GM12878 (cell line): ENCODE measurements at regions not wholly inside any gene's neighbourhood (a gene's known extent, or its start where the extent isn't known, plus 50 kb on each side); places are given as distances from the start of the nearest gene placed in this dataset.

Source experiments
- ATAC-seq: fragments of 200-7000 bp; cut with Tn5 transposase; 3 replicates; pipeline ENCODE4 v1.9.1; 2020; ENCODE audit warnings: mild to moderate bottlenecking, moderate library complexity
- BruUV-seq: library from RNA; stranded (reverse); fragments of 400-500 nt; replicated peaks from 2 replicates; lab custom pipeline; 2021; lab: Mats Ljungman, UMichigan
- CTCF ChIA-PET: fragments of 300-600 bp; sonication (Branson Sonifier 250); formaldehyde crosslinking; extraction: SDS; loops from one replicate; lab custom pipeline; 2021; ENCODE audit warnings: inconsistent platforms; lab: Yijun Ruan, JAX
- POLR2A ChIA-PET: fragments of 350-600 bp; formaldehyde crosslinking; extraction: SDS; loops from one replicate; lab custom pipeline; 2021; ENCODE audit warnings: inconsistent platforms; lab: Charles Lee
- RAD21 ChIA-PET: fragments of 300-600 bp; sonication (Branson Sonifier 250); formaldehyde crosslinking; loops from one replicate; lab custom pipeline; 2023; ENCODE audit warnings: antibody characterized with exemption; ENCODE audit not compliant: unreplicated experiment; lab: Charles Lee
- SMC1A ChIA-PET: fragments of 300-600 bp; sonication (Branson Sonifier 250); formaldehyde crosslinking; loops from one replicate; lab custom pipeline; 2023; ENCODE audit not compliant: unreplicated experiment, uncharacterized antibody; lab: Charles Lee
- DNase-seq: peaks from one replicate; pipeline ENCODE4 v3.0.0-alpha.2; 2011; ENCODE audit warnings: low read depth, low spot score
- FAIRE-seq: peaks from 3 replicates; lab custom pipeline; 2011; peaks lifted over from hg19 to GRCh38; lab: Jason Lieb, UNC
- H2AFZ ChIP-seq: 2 replicates; pipeline ENCODE4 v1.6.0; 2011; ENCODE audit warnings: low read depth, low read length, control low read depth; ENCODE audit not compliant: control insufficient read depth
- H3K27ac ChIP-seq: 2 replicates; pipeline ENCODE4 v1.5.1; 2011; ENCODE audit warnings: control low read depth; ENCODE audit not compliant: control insufficient read depth, insufficient read depth
- H3K27me3 ChIP-seq, 2 experiments: replicated peaks in 1 of 2; 2 replicates each; pipeline versions ENCODE4 v1.6.0 to v1.6.1; 2011; ENCODE audit warnings: low read length in 1 of 2; ENCODE audit not compliant: control insufficient read depth in 2 of 2, insufficient read depth in 2 of 2
- H3K36me3 ChIP-seq, 2 experiments: 2 replicates each; pipeline ENCODE4 v1.5.1; 2011; ENCODE audit warnings: low read length in 1 of 2; ENCODE audit not compliant: control insufficient read depth in 2 of 2, insufficient read depth in 2 of 2
- H3K4me1 ChIP-seq: 2 replicates; pipeline ENCODE4 v1.6.1; 2011; ENCODE audit warnings: mild to moderate bottlenecking, low read length, moderate library complexity, mixed read lengths; ENCODE audit not compliant: control insufficient read depth, insufficient read depth
- H3K4me2 ChIP-seq: 2 replicates; pipeline ENCODE4 v1.6.0; 2011; ENCODE audit warnings: control low read depth; ENCODE audit not compliant: control insufficient read depth, insufficient read depth
- H3K4me3 ChIP-seq: fragments of 200-600 bp; sonication (generic); 2 replicates; pipeline ENCODE4 v1.5.1; 2016
- H3K79me2 ChIP-seq: 2 replicates; pipeline ENCODE4 v1.6.0; 2011; ENCODE audit warnings: low read length; ENCODE audit not compliant: control insufficient read depth, insufficient read depth
- H3K9ac ChIP-seq: 2 replicates; pipeline ENCODE4 v1.8.0; 2011; ENCODE audit warnings: low read length, control low read depth, mixed read lengths; ENCODE audit not compliant: control insufficient read depth, insufficient read depth
- H3K9me3 ChIP-seq: replicated peaks from 3 replicates; pipeline ENCODE4 v1.5.1; 2011; ENCODE audit warnings: mild to moderate bottlenecking, low read length; ENCODE audit not compliant: control insufficient read depth, insufficient read depth
- H4K20me1 ChIP-seq: 2 replicates; pipeline ENCODE4 v1.6.0; 2011; ENCODE audit not compliant: control insufficient read depth, insufficient read depth
- ASH2L ChIP-seq: fragments of 300-600, 200-600 bp; sonication (generic); IDR thresholded peaks from 2 replicates; pipeline ENCODE4 v1.6.1; 2017; ENCODE audit warnings: low read depth, mild to moderate bottlenecking, borderline replicate concordance
- ATF7 ChIP-seq: fragments of 450-650 bp; IDR thresholded peaks from 2 replicates; pipeline ENCODE4 v1.6.1; 2016; ENCODE audit warnings: low read depth, mild to moderate bottlenecking
- BACH1 ChIP-seq: fragments of 450-650 bp; IDR thresholded peaks from 2 replicates; pipeline ENCODE4 v1.6.1; 2017; ENCODE audit warnings: mild to moderate bottlenecking, borderline replicate concordance
- CHD2 ChIP-seq: IDR thresholded peaks from 2 replicates; pipeline ENCODE4 v1.6.1; 2011; ENCODE audit warnings: low read depth, low read length, improper control_type of control experiment, borderline replicate concordance
- GATAD2B ChIP-seq: fragments of 450-650 bp; conservative IDR thresholded peaks from 2 replicates; pipeline ENCODE4 v1.6.1; 2017; ENCODE audit warnings: low read depth, mild to moderate bottlenecking, moderate library complexity
- IKZF2 ChIP-seq, 2 experiments: fragments of 450-650 bp; IDR thresholded peaks; 2 replicates each; pipeline ENCODE4 v1.6.1; 2017; ENCODE audit warnings: mild to moderate bottlenecking in 2 of 2, moderate library complexity in 2 of 2
- JUNB ChIP-seq: IDR thresholded peaks from 2 replicates; pipeline ENCODE4 v1.6.1; 2016; ENCODE audit warnings: antibody characterized with exemption, mild to moderate bottlenecking
- MTA2 ChIP-seq: fragments of 450-650 bp; IDR thresholded peaks from 2 replicates; pipeline ENCODE4 v1.6.1; 2016; ENCODE audit warnings: low read depth, mild to moderate bottlenecking, moderate library complexity
- NRF1 ChIP-seq: conservative IDR thresholded peaks from 2 replicates; pipeline ENCODE4 v1.6.1; 2011; ENCODE audit warnings: mild to moderate bottlenecking, low read depth, low read length, improper control_type of control experiment
- POLR2AphosphoS5 ChIP-seq: IDR thresholded peaks from 2 replicates; pipeline ENCODE4 v1.6.1; 2011; ENCODE audit warnings: mild to moderate bottlenecking, low read length, inconsistent platforms
- RELA ChIP-seq: fragments of 450-650 bp; IDR thresholded peaks from 2 replicates; pipeline ENCODE4 v1.8.0; 2014; ENCODE audit warnings: borderline replicate concordance; ENCODE audit not compliant: partially characterized antibody
- RFX5 ChIP-seq: IDR thresholded peaks from 2 replicates; pipeline ENCODE4 v1.6.1; 2011; ENCODE audit warnings: low read depth, low read length, improper control_type of control experiment
- SMAD1 ChIP-seq: fragments of 450-650 bp; IDR thresholded peaks from 2 replicates; pipeline ENCODE4 v1.6.1; 2018; ENCODE audit warnings: mild to moderate bottlenecking, low read depth; ENCODE audit not compliant: partially characterized antibody
- SP1 ChIP-seq: IDR thresholded peaks from one replicate; pipeline ENCODE4 v1.6.1; 2011; ENCODE audit warnings: low read depth, low read length
- ZNF274 ChIP-seq: IDR thresholded peaks from one replicate; pipeline ENCODE4 v1.8.0; 2011; ENCODE audit not compliant: insufficient read length, insufficient read depth
- ZSCAN29 ChIP-seq: fragments of 450-650 bp; IDR thresholded peaks from 2 replicates; pipeline ENCODE4 v1.6.1; 2017; ENCODE audit warnings: mild to moderate bottlenecking, moderate library complexity
- WGBS: methylation state at CpG from one replicate; pipeline ENCODE4 v1.1.6; 2016; ENCODE audit warnings: low lambda C conversion rate; ENCODE audit not compliant: insufficient replicate concordance, insufficient coverage; ENCODE audit errors: missing lambda C conversion rate; 5-methylcytosine and 5-hydroxymethylcytosine counted together
- in situ Hi-C: fragments of 300-500 bp; cut with MboI; formaldehyde crosslinking; loops from 9 replicates; pipeline ENCODE4 v1.14.3; 2018; ENCODE audit warnings: mixed read lengths
- intact Hi-C: fragments of 100-400 bp; cut with micrococcal nuclease; formaldehyde crosslinking; loops from one replicate; pipeline ENCODE4 v1.14.2; 2022; ENCODE audit not compliant: unreplicated experiment
- TF ChIP-seq, protein P1 (sequence below): IDR thresholded peaks from 2 replicates; pipeline ENCODE4 v1.6.1; 2012; ENCODE audit warnings: low read depth, low read length, improper control_type of control experiment
- TF ChIP-seq, protein P2 (sequence below): IDR thresholded peaks from 2 replicates; pipeline ENCODE4 v1.6.1; 2011; ENCODE audit warnings: mild to moderate bottlenecking, low read depth, low read length, moderate library complexity; ENCODE audit not compliant: insufficient replicate concordance
- TF ChIP-seq, protein P3 (sequence below): fragments of 450-650 bp; IDR thresholded peaks from 2 replicates; pipeline ENCODE4 v1.6.1; 2016; ENCODE audit warnings: mild to moderate bottlenecking

- TF ChIP-seq MTA2 (peak; percentile 75), RFX5 (no peak), ATF7 (peak; percentile 54; the same call in 1 of the 2 replicates), RELA (peak; percentile 89), ASH2L (no peak), NRF1 (no peak), CHD2 (no peak)
- TF ChIP-seq, protein P1, sequence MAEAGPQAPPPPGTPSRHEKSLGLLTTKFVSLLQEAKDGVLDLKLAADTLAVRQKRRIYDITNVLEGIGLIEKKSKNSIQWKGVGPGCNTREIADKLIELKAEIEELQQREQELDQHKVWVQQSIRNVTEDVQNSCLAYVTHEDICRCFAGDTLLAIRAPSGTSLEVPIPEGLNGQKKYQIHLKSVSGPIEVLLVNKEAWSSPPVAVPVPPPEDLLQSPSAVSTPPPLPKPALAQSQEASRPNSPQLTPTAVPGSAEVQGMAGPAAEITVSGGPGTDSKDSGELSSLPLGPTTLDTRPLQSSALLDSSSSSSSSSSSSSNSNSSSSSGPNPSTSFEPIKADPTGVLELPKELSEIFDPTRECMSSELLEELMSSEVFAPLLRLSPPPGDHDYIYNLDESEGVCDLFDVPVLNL: no peak
- TF ChIP-seq, protein P2, sequence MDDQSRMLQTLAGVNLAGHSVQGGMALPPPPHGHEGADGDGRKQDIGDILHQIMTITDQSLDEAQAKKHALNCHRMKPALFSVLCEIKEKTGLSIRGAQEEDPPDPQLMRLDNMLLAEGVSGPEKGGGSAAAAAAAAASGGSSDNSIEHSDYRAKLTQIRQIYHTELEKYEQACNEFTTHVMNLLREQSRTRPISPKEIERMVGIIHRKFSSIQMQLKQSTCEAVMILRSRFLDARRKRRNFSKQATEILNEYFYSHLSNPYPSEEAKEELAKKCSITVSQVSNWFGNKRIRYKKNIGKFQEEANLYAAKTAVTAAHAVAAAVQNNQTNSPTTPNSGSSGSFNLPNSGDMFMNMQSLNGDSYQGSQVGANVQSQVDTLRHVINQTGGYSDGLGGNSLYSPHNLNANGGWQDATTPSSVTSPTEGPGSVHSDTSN: peak; percentile 41
Observed at GRCh38 chr21:19458295-19458694, 1054.7 kb upstream of the TMPRSS15 start (continued).

DNA sequence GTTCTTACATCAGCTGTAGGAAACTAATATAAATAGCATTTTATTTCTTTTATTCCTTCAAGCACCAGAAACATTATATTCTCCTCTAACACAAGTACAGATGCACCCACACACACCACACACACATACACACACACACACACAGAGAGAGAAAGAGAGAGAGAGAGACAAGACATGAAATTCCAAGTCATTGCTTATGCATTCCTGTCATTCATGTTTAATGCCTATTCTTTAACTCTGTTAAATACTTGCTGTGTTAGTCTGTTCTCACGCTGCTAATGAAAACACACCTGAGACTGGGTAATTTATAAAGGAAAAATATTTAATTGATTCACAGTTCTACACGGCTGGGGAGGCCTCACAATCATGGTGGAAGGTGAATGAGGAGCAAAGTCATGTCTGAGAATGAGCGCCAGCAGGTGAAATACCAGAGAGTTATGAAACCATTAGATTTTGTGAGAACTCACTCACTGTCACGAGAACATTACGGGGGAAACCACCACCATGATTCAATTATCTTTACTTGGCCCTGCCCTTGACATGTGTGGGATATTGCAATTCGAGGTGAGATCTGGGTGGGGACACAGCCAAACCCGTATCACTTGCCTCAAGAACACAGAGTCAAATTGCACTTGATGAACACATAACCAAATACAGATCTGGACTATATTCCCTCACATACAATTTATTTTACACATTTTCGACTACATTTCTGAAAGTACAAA is 1058.1 kb upstream of the TMPRSS15 start:
- intact Hi-C loops: no loop called here
- RAD21 ChIA-PET: interaction anchor here (0.6 to 1.0 kb wide), 2 partner anchors 70 to 135 kb away, joined by 3 read pairs; no protein-coding TSS in a partner anchor
- in situ Hi-C loops: no loop called here
- Histone ChIP-seq H3K9ac (no peak overlapping the region), H3K9me3 (no peaks in the 10 kb centered on the region; the same call in 2 of the 3 replicates), H3K4me1 (no peaks in the 10 kb centered on the region), H3K4me2 (no peak overlapping the region), H3K79me2 (no peaks in the 10 kb centered on the region), H3K36me3 (no peaks in the 10 kb centered on the region), H3K27ac (no peak overlapping the region), H2AFZ (no peak overlapping the region), H4K20me1 (no peaks in the 10 kb centered on the region), H3K27me3 (no peaks in the 10 kb centered on the region), H3K4me3 (no peak overlapping the region)
- SMC1A ChIA-PET: interaction anchor here (3.4 kb wide), 1 partner anchor 19 kb away, joined by 11 read pairs; no protein-coding TSS in a partner anchor
- 22% methylated on average over 8 of the region's 8 CpGs for WGBS
- POLR2A ChIA-PET: no interaction called here
- no TSS peak for BruUV-seq
- TF ChIP-seq GATAD2B (no peak), JUNB (no peak), POLR2AphosphoS5 (no peak), ASH2L (no peak), ZSCAN29 (no peak), SMAD1 (peak; percentile 36), IKZF2 (IDR thresholded peaks at IDR 0.05) (peak in 1 of 2 experiments; percentile 42; a peak in 2 of 4 replicates), ZNF274 (no peak), MTA2 (peak; percentile 40; the same call in 1 of the 2 replicates), BACH1 (no peak; the same call in 1 of the 2 replicates), SP1 (no peak)
- TF ChIP-seq, protein P3, sequence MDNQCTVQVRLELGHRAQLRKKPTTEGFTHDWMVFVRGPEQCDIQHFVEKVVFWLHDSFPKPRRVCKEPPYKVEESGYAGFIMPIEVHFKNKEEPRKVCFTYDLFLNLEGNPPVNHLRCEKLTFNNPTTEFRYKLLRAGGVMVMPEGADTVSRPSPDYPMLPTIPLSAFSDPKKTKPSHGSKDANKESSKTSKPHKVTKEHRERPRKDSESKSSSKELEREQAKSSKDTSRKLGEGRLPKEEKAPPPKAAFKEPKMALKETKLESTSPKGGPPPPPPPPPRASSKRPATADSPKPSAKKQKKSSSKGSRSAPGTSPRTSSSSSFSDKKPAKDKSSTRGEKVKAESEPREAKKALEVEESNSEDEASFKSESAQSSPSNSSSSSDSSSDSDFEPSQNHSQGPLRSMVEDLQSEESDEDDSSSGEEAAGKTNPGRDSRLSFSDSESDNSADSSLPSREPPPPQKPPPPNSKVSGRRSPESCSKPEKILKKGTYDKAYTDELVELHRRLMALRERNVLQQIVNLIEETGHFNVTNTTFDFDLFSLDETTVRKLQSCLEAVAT: peak; percentile 80
- CTCF ChIA-PET: interaction anchor here (1.2 kb wide), 1 partner anchor 47 kb away, joined by 3 read pairs; no protein-coding TSS in a partner anchor
- ATAC-seq (peak; percentile 69), DNase-seq (no peak), FAIRE-seq (no peak)
